LNCaP clone FGC (cell line): ENCODE measurements at regions not wholly inside any gene's neighbourhood (a gene's known extent, or its start where the extent isn't known, plus 50 kb on each side); places are given as distances from the start of the nearest gene placed in this dataset.
"Not testable (repeated sequence)": the region's sequence is repeated elsewhere in the genome, so short reads cannot be mapped to it uniquely, and the experiment has no call there.

ENCODE experiments used
- DNase-seq: peaks from one replicate; pipeline ENCODE4 v3.0.0-alpha.2; 2011; ENCODE audit warnings: low read depth
- H3K4me3 ChIP-seq: 2 replicates; pipeline ENCODE4 v1.5.1; 2011; ENCODE audit warnings: mild to moderate bottlenecking, low read depth, low read length, control low read depth
- TF ChIP-seq, protein P1 (sequence below): IDR thresholded peaks from 2 replicates; pipeline ENCODE4 v1.5.1; 2012; ENCODE audit warnings: mild to moderate bottlenecking; ENCODE audit not compliant: control insufficient read depth, insufficient read depth; ENCODE audit errors: extremely low read depth

- no peak for DNase-seq
- TF ChIP-seq, protein P1, sequence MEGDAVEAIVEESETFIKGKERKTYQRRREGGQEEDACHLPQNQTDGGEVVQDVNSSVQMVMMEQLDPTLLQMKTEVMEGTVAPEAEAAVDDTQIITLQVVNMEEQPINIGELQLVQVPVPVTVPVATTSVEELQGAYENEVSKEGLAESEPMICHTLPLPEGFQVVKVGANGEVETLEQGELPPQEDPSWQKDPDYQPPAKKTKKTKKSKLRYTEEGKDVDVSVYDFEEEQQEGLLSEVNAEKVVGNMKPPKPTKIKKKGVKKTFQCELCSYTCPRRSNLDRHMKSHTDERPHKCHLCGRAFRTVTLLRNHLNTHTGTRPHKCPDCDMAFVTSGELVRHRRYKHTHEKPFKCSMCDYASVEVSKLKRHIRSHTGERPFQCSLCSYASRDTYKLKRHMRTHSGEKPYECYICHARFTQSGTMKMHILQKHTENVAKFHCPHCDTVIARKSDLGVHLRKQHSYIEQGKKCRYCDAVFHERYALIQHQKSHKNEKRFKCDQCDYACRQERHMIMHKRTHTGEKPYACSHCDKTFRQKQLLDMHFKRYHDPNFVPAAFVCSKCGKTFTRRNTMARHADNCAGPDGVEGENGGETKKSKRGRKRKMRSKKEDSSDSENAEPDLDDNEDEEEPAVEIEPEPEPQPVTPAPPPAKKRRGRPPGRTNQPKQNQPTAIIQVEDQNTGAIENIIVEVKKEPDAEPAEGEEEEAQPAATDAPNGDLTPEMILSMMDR, result no peak
- no peak overlapping the region for H3K4me3 ChIP-seq
These were observed 718.1 kb upstream of the NOVA1 start for GRCh38 chr14:27315947-27316346.

DNA sequence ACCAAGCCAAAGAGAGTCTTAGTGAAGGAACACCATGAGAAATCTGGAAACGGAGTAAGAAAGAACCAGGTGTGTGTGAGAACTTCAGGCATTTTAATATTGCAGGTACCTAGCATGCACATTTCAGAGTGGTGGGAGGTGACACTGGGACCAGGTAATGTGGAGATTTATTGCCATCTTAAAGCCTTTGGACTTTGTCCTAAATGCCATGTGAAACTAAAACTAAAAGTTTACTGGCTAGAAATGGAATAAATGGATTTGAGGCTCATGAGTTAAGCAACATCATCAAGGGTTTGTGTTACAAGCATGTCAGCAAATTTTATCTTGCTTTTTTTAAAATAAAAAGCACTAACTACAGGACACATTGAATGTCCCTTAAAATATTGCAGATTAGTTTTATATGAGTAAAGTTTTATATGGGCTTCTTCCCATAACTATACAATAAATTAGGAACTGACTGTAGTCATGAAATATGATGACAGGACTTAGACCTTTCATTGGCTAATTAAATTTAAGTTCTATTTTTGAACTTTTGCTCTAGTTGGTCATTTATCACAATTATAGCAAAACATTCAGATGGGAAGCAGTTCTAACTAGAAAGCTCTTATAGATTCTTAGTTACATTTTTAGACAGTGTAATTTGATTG lies 721.1 kb upstream of the NOVA1 start:
- TF ChIP-seq, protein P1, result no peak
- H3K4me3 ChIP-seq, result no peak overlapping the region
- DNase-seq, result no peak

- no peak overlapping the region for H3K4me3 ChIP-seq
- DNase-seq, result no peak
- TF ChIP-seq, protein P1, result no peak
These were observed 722.4 kb upstream of the NOVA1 start for GRCh38 chr14:27320261-27320660.

DNA sequence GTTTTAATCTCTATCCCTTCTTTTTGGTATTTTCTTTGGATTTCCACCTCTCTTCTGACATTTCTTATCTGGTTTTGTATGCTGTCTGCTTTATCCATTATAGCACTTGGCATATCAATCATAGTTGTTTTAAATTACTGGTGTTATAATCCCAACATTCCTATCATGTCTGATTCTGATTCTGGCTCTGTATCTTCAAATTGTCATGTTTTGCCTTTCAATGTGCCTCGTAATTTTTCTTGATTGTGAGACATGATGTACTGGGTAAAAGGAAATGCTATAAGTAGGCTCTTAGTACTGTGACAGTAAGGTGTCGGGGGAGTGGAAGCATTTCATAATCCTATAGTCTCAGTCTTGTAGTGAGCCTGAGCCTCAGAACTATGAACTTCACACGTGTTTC lies 729.3 kb upstream of the NOVA1 start:
- DNase-seq, result no peak
- H3K4me3 ChIP-seq, result no peak overlapping the region
- TF ChIP-seq, protein P1, result no peak

DNA sequence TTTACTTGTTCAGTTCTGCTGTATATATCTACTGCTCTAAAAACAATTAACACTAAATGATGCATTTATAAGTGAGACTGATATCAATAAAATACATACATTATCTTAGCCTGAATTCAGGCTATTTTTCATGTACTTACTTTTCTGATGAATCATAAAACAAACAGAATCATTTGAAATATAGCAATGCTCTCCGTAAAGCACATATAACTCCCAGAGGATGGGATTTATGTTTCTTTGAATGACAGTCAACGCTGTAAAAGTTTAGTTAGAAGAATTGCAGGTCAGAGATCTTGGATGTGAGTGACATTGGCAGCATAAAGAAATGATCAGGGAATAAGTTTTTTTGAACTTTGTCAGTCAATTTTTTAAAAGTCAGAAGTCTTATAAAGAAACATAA lies 740.2 kb upstream of the NOVA1 start:
- DNase-seq, result no peak
- H3K4me3 ChIP-seq, result no peak overlapping the region
- TF ChIP-seq, protein P1, result no peak

- not testable (repeated sequence) for H3K4me3 ChIP-seq, DNase-seq
These were observed 765.2 kb upstream of the NOVA1 start for GRCh38 chr14:27363036-27363435.

- no peak for DNase-seq
- H3K4me3 ChIP-seq, result no peak overlapping the region
- TF ChIP-seq, protein P1, result no peak
These were observed 768.8 kb upstream of the NOVA1 start for GRCh38 chr14:27366596-27366995.
